IMR-90 (cell line): ENCODE measurements at regions not wholly inside any gene's neighbourhood (a gene's known extent, or its start where the extent isn't known, plus 50 kb on each side); places are given as distances from the start of the nearest gene placed in this dataset.

ENCODE experiments used
- ATAC-seq: fragments of 200-7000 bp; cut with Tn5 transposase; 2 replicates; pipeline ENCODE4 v1.9.1; 2020; ENCODE audit warnings: low read depth, mild to moderate bottlenecking, moderate library complexity
- BruUV-seq: library from RNA; stranded (reverse); fragments of 400-500 nt; replicated peaks from 2 replicates; lab custom pipeline; 2021; lab: Mats Ljungman, UMichigan
- CTCF ChIA-PET: fragments of 300-600 bp; formaldehyde crosslinking; extraction: SDS; loops from one replicate; lab custom pipeline; 2021; ENCODE audit warnings: antibody characterized with exemption; lab: Yijun Ruan, JAX
- POLR2A ChIA-PET: fragments of 300-600 bp; sonication (Branson Sonifier 250); formaldehyde crosslinking; loops from one replicate; lab custom pipeline; 2022; ENCODE audit warnings: antibody characterized with exemption; ENCODE audit not compliant: unreplicated experiment; lab: Charles Lee
- DNase-seq: peaks from one replicate; pipeline ENCODE4 v3.0.0; 2013
- H2AFZ ChIP-seq: replicated peaks from 2 replicates; pipeline ENCODE3; 2013; ENCODE audit warnings: low read length, mild to moderate bottlenecking; ENCODE audit not compliant: poor library complexity
- H2AK5ac ChIP-seq: 2 replicates; pipeline ENCODE4 v1.6.1; 2013; ENCODE audit warnings: low read depth, low read length, inconsistent platforms
- H2AK9ac ChIP-seq: replicated peaks from 2 replicates; pipeline ENCODE3; 2013; ENCODE audit warnings: mild to moderate bottlenecking, low read depth, low read length, moderate library complexity; ENCODE audit not compliant: poor library complexity
- H2BK120ac ChIP-seq: 2 replicates; pipeline ENCODE4 v1.6.1; 2013; ENCODE audit warnings: low read depth, low read length, inconsistent platforms
- H2BK15ac ChIP-seq: 3 replicates; pipeline ENCODE4 v1.6.1; 2013; ENCODE audit warnings: low read depth, low read length, inconsistent platforms
- H2BK20ac ChIP-seq: 2 replicates; pipeline ENCODE4 v1.6.1; 2013; ENCODE audit warnings: low read depth, mild to moderate bottlenecking, inconsistent platforms, low read length, moderate library complexity
- H2BK5ac ChIP-seq: 2 replicates; pipeline ENCODE4 v1.6.1; 2013; ENCODE audit warnings: mild to moderate bottlenecking, low read depth, low read length, inconsistent platforms; ENCODE audit not compliant: poor library complexity, severe bottlenecking
- H3K14ac ChIP-seq: replicated peaks from 2 replicates; pipeline ENCODE4 v1.6.1; 2013; ENCODE audit warnings: low read depth, low read length, inconsistent platforms
- H3K18ac ChIP-seq: 2 replicates; pipeline ENCODE4 v1.6.1; 2013; ENCODE audit warnings: low read depth, low read length, control low read depth
- H3K23ac ChIP-seq: 2 replicates; pipeline ENCODE4 v1.6.1; 2013; ENCODE audit warnings: low read depth, low read length, inconsistent platforms
- H3K27ac ChIP-seq: 2 replicates; pipeline ENCODE4 v1.5.1; 2013; ENCODE audit warnings: mild to moderate bottlenecking, control low read depth, low read length; ENCODE audit not compliant: insufficient read depth
- H3K27me3 ChIP-seq: 2 replicates; pipeline ENCODE4 v1.6.1; 2013; ENCODE audit warnings: low read length; ENCODE audit not compliant: control insufficient read depth, insufficient read depth
- H3K36me3 ChIP-seq: 2 replicates; pipeline ENCODE4 v1.6.1; 2013; ENCODE audit warnings: low read length, mixed read lengths; ENCODE audit not compliant: control insufficient read depth, insufficient read depth
- H3K4ac ChIP-seq: 2 replicates; pipeline ENCODE4 v1.6.1; 2013; ENCODE audit warnings: low read depth, low read length, inconsistent platforms
- H3K4me1 ChIP-seq: 2 replicates; pipeline ENCODE4 v1.6.1; 2013; ENCODE audit warnings: low read length, mixed read lengths; ENCODE audit not compliant: control insufficient read depth, insufficient read depth
- H3K4me2 ChIP-seq: 2 replicates; pipeline ENCODE4 v1.6.1; 2013; ENCODE audit warnings: low read depth, mild to moderate bottlenecking, control low read depth, low read length, moderate library complexity
- H3K4me3 ChIP-seq: 2 replicates; pipeline ENCODE4 v1.5.1; 2013; ENCODE audit warnings: low read depth, mild to moderate bottlenecking, control low read depth, low read length, moderate library complexity; ENCODE audit not compliant: insufficient read depth
- H3K56ac ChIP-seq: 2 replicates; pipeline ENCODE4 v1.6.1; 2013; ENCODE audit warnings: low read length, inconsistent platforms; ENCODE audit not compliant: insufficient read depth; ENCODE audit errors: extremely low read depth
- H3K79me1 ChIP-seq, 2 experiments: 2 replicates each; pipeline ENCODE4 v1.6.1; 2013; ENCODE audit warnings: low read length in 2 of 2, inconsistent platforms in 1 of 2, low read depth in 1 of 2
- H3K9ac ChIP-seq: 2 replicates; pipeline ENCODE4 v1.6.1; 2013; ENCODE audit warnings: low read depth, low read length, control low read depth
- H3K9me1 ChIP-seq: 2 replicates; pipeline ENCODE4 v1.6.1; 2013; ENCODE audit warnings: low read length, inconsistent platforms; ENCODE audit not compliant: insufficient read depth
- H3K9me3 ChIP-seq: 2 replicates; pipeline ENCODE4 v1.6.1; 2013; ENCODE audit warnings: low read length; ENCODE audit not compliant: control insufficient read depth, insufficient read depth
- H4K20me1 ChIP-seq: 2 replicates; pipeline ENCODE4 v1.6.1; 2013; ENCODE audit warnings: low read length, inconsistent platforms; ENCODE audit not compliant: insufficient read depth
- H4K5ac ChIP-seq: 2 replicates; pipeline ENCODE4 v1.6.1; 2013; ENCODE audit warnings: mild to moderate bottlenecking, low read depth, low read length, control low read depth
- H4K8ac ChIP-seq, 2 experiments: 2 replicates each; pipeline ENCODE4 v1.6.1; 2013; ENCODE audit warnings: low read depth in 2 of 2, low read length in 2 of 2, control low read depth in 1 of 2, inconsistent platforms in 1 of 2
- H4K91ac ChIP-seq: 2 replicates; pipeline ENCODE4 v1.6.1; 2013; ENCODE audit warnings: low read depth, low read length, inconsistent platforms; ENCODE audit not compliant: insufficient read depth
- CEBPB ChIP-seq: IDR thresholded peaks from 2 replicates; pipeline ENCODE4 v1.6.1; 2012; ENCODE audit warnings: low read depth, low read length, improper control_type of control experiment
- CHD1 ChIP-seq: IDR thresholded peaks from 2 replicates; pipeline ENCODE4 v1.6.1; 2012; ENCODE audit warnings: low read depth, low read length, improper control_type of control experiment
- CTCF ChIP-seq: conservative IDR thresholded peaks from 2 replicates; pipeline ENCODE4 v1.5.1; 2012; ENCODE audit warnings: mild to moderate bottlenecking, low read depth, low read length, improper control_type of control experiment
- USF2 ChIP-seq: fragments of 150-350 bp; IDR thresholded peaks from 2 replicates; pipeline ENCODE4 v1.6.1; 2017; ENCODE audit warnings: mild to moderate bottlenecking, antibody characterized with exemption, low read length, low read depth
- WGBS, 2 experiments: methylation state at CpG; one replicate each; pipeline versions ENCODE4 v1.1.5 to v1.1.7; 2013; ENCODE audit warnings: missing lambda C conversion rate in 2 of 2; ENCODE audit not compliant: insufficient read length in 1 of 2; ENCODE audit errors: extremely low coverage in 2 of 2; 5-methylcytosine and 5-hydroxymethylcytosine counted together
- dilution Hi-C: fragments of 300-500 bp; cut with HindIII; formaldehyde crosslinking; loops from one replicate; pipeline ENCODE4 v1.14.3; 2018; ENCODE audit warnings: low sequenced_read_pairs; ENCODE audit not compliant: unreplicated experiment
- in situ Hi-C: fragments of 300-500 bp; cut with MboI; formaldehyde crosslinking; loops from 3 replicates; pipeline ENCODE4 v1.14.3; 2019; ENCODE audit warnings: low sequenced_read_pairs, inconsistent platforms, mixed read lengths
- intact Hi-C: fragments of 100-400 bp; cut with micrococcal nuclease; formaldehyde crosslinking; loops from 2 replicates; pipeline ENCODE4 v1.10.0; 2022

- Histone ChIP-seq H3K27me3 (no peaks in the 10 kb centered on the region), H3K9me3 (no peaks in the 10 kb centered on the region), H3K4me3 (no peak overlapping the region), H3K9me1 (peaks cover 8% of the 10 kb centered on the region; the same call in 1 of the 2 replicates), H4K20me1 (no peaks in the 10 kb centered on the region), H4K5ac (peak overlapping the region; percentile 61; the same call in 1 of the 2 replicates), H2BK20ac (peak overlapping the region; percentile 22), H3K56ac (no peak overlapping the region), H3K9ac (no peak overlapping the region), H4K8ac (peak overlapping the region in 1 of 2 experiments; percentile 10; a peak in 1 of 4 replicates), H3K18ac (peak overlapping the region; percentile 56; the same call in 1 of the 2 replicates), H2BK5ac (peak overlapping the region; percentile 5), H2BK15ac (peak overlapping the region; percentile 36; the same call in 2 of the 3 replicates), H2BK120ac (peak overlapping the region; percentile 25), H3K36me3 (no peaks in the 10 kb centered on the region), H4K91ac (peak overlapping the region; percentile 52; the same call in 1 of the 2 replicates), H3K14ac (peak overlapping the region; percentile 48), H3K4me1 (peaks cover 11% of the 10 kb centered on the region), H3K4me2 (no peak overlapping the region), H3K23ac (no peak overlapping the region), H3K4ac (peak overlapping the region; percentile 63), H3K79me1 (no peaks in the 10 kb centered on the region), H2AFZ (peak overlapping the region; percentile 46), H3K27ac (no peak overlapping the region), H2AK9ac (no peak overlapping the region), H2AK5ac (peak overlapping the region; percentile 20; the same call in 1 of the 2 replicates)
- TF ChIP-seq USF2 (no peak), CEBPB (peak; percentile 82), CTCF (no peak), CHD1 (no peak)
- no TSS peak for BruUV-seq
- ChIA-PET CTCF (no interaction called here), POLR2A (no interaction called here)
- WGBS, 2 experiments = 100% methylated on average over 1 of the region's 4 CpGs; no CpG with 5 or more reads in 1 of the 2 experiments
- intact Hi-C loops (loop anchor here (5.0 to 10.0 kb wide), 2 partner anchors 346 to 594 kb away; no protein-coding TSS in a partner anchor), dilution Hi-C loops (no loop called here), in situ Hi-C loops (loop anchor here (5.0 to 10.0 kb wide), 2 partner anchors 99 to 516 kb away; partner anchors contain the start of gene MAML3)
- DNase-seq (no peak), ATAC-seq (no peak)
These were observed 97.1 kb upstream of the MAML3 start for GRCh38 chr4:140250989-140251552.
